SIG-M5 treated with dmso at 0.1 percent for 504 hours (cell line): ENCODE measurements at regions not wholly inside any gene's neighbourhood (a gene's known extent, or its start where the extent isn't known, plus 50 kb on each side); places are given as distances from the start of the nearest gene placed in this dataset.

Experiments used
- DNase-seq: peaks from one replicate; lab custom pipeline; 2025; ENCODE audit not compliant: unreplicated experiment; lab: John Stamatoyannopoulos, UW

DNA sequence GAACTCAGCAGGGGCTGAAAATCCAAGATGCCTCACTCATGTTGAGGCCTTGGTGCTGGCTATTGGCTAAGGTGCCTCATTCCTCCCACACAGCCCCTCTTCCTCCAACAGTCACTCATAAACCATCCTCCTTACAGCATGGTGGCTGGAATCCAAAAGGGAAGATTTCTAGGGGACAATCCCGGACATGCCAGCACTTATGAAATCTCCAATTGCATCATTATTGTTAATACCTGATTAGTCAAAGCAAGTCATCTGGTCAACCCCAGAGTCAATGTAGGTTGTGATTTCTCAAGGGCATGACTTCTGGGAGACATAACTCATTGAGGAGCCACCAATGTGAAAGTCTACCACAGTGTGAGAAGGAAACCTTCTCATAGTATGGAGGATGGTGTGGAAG is 506.6 kb upstream of the NOX3 start:
- DNase-seq, result no peak

DNA sequence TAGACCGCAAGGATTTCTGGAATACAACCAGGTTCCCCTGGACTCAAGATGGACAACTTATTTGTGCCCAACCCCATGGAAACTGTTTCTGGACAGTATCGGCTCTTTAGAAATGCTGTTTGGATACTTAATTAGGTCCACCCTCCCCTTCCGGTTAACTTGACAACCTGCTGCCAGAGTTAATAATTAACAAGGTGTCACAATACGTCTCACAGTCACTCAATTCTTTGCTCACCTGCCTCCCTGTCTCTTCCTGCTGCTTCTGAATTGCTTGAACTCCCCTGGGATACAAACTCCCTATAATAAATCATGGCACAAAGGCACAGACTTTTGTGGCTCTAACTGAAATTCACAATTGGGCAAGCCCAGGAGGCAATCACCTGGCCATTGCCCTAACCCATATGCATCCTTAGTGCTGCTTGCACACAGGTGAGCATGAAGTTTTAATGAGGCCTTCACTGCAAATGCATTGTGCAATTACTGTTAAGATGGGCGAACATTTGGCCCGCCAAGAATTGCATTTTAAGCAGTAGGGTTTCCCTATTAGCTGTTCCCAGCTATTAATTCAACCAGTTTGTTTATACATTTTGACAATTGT is 504.4 kb upstream of the NOX3 start:
- DNase-seq, result no peak

DNA sequence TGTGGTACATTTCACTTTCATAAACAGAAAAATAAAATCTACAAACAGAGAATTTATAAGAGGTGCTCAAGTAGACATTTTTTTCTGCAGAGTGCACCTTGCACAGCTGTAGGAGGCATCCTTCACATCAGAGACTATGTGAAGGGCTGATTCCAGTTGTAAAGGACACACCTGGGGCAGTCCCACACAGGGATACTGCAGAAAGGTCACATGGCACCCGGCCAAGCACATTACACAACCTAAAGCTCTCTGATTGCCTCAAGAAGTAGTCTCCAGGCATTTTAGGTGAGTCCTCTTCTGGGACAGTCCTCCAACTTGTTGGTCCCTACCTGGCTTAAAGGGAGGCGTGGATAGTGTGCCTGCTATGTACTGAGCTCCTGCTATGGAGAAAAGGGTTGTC is 502.9 kb upstream of the NOX3 start:
- DNase-seq, result no peak

DNA sequence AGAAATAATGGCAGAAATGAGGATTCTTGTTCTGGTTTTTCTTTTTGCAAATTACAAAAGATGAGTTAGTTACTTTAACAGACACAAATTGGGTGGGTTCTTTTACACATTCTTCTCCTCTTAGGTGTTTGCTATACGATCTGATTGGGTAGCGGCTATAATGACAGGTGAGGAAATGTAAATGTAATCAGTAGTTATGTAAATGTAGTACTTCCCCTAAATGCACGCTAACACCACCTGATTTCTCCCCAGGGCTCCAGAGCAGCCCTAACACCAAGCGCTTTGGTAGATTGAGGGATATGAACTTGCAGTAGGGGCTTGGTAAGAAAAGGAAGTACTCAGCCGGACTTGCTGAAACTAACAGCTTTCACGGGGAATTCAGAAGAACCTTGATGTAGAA is 499.4 kb upstream of the NOX3 start:
- DNase-seq, result no peak

DNA sequence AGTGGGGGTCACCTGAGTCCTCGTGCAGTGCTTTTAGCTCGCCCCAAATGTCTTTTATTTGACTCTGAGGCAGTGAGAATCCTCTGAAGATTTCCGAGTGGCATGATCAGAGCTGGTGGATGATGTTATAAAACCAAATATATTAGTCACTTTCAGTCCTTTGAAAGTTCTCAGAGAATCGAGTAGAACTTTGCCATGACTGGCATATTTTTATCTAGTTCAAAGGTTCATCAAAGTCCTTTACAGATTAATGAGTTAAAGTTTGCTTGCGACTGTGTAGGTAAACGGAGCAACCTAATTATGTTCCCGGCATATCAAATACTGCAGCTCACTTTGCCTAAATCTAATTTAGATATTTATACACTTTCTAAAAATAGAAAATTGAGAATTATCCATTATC is 498.5 kb upstream of the NOX3 start:
- no peak for DNase-seq

DNA sequence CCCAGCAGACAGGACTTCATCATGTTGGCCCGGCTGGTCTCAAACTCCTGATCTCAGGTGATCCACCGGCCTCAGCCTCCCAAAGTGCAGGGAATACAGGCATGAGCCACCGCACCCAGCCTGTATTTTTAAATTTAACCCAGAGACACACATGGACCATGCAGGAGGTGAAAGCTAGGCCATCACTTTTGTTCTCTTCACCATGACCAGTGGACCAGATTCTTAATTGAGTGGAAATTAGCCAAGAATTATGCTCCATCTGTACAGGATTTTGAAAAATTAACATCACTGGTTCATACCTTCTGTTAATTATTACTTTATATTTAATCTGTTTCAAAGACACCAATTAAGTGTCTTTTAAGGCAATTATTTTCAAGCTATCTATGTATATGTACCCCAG is 493.6 kb upstream of the NOX3 start:
- no peak for DNase-seq

DNA sequence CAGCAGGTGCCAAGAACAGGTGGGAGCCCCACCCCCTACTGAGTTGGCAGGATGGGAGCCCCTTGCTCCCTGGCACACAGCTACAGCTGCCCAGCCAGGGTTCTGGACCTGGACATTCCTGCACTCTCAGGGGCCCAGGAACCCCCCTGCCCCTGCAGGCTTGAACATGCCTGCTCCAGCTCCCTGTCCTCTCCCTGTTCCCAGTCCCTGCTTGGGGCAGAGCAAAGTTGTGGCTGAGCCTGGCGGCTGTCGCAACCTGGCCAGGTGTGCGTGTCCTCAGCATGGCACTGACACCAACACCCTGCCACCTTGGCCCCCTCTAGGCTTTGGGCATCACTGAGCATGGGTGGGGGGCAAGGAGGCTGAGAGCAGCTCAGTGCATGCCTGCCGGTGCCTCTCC is 491.2 kb upstream of the NOX3 start:
- no peak for DNase-seq

DNA sequence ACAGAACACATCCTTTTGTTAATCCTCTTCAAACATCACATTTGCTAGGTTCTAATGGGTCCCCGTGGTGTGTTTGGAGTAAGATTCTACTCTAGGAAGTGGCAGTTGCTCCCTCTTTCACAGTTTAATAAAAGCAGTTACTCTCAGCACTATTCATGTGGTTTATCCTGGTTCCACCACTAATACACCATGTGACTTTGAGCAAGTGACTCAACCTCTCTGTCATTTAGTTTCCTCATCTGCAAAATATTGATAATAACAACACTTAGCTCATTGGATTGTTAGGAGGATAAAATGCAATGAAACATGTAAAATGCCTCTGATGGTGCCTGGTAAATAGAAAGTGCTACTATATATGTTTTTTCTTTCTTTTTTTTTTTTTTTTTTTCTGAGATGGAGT is 488.0 kb upstream of the NOX3 start:
- DNase-seq, result no peak

DNA sequence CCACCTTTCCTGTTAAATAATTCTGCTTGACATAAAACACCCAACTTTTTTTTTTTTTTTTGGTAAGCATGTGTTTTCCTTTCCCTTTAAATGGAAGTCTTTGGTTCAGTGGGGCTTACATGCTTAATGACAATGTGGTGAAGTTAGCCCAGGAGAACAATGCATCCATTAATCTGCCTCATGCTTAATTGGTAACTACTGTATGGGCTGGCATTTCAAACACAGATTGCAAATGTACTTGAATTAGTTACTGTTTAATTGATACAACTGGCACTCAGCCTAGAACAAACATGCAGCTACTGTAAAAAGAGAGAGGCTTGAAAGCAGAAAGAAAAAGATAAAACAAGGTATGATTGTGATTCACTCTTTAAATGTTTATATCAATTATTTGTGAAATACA is 483.6 kb upstream of the NOX3 start:
- no peak for DNase-seq

DNA sequence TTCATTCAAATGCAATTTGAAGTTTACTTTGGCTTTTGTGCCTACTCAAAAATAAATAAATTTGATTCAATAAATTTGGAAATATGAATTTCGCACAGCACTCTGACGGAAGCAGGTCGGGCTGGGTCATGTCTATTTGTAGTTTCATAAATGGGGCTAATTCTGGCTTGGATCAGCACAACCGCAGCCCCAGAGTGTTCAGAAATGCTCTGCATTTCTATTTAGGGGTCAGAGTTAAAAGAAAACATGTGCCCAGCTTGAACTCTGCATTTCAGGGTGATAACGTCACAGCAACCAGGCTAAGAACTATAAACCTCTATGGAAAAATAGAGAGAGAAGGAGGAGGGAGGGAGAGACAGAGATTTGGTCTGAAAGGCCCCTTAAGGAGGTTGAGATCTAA is 480.9 kb upstream of the NOX3 start:
- no peak for DNase-seq

DNA sequence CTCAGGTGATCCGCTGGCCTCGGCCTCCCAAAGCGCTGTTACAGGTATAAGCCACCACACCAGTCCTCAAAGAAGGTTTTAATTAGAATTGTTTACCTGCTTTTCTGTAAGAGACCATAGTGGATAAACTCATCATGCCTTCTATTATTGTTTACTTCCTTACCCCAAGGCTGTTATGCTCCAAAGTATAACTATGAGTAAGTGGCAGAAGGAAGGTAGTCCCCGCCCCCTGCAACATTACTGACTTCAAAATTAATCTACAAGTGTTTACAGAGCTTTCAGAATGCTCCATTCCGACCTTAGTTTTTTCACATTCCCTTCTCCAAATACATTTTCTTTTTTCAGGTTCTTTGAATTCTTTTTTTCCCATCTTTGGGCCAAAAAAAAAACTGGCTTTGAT is 480.5 kb upstream of the NOX3 start:
- no peak for DNase-seq

DNA sequence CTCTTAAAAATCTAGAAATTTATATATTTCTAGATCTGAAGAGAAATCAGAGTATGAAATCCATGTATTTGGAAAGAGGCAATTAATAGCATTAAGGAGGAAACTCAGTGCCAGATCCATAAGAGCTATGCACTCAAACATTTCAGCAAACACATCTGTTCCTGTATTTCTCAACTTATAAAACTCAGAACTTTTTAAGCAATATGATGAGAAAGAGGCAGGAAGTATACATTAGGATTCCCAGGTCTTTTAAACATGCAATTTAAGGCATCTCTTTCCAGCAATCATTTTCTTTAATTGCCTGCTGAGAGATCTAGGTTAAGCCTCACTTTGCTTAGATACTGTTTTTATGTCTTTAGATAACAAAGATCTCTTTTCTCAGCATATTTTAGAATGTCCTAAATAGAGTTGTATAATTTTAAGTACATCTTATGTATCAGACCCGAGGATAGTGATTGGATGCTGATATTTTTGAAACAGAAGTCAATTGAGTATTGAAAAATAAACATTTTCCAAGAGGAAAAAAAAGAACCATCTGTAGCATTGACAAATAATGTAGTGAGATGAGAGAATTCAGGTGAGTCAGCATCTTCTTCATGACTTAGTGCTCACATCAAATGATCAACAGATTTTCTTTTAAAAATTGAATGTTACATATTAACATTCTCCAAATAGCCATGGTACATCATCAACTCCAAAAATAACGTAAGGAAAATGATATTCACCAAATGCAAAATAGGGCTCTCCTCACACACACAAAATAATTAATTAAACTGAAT is 461.4 kb upstream of the NOX3 start:
- no peak for DNase-seq

DNA sequence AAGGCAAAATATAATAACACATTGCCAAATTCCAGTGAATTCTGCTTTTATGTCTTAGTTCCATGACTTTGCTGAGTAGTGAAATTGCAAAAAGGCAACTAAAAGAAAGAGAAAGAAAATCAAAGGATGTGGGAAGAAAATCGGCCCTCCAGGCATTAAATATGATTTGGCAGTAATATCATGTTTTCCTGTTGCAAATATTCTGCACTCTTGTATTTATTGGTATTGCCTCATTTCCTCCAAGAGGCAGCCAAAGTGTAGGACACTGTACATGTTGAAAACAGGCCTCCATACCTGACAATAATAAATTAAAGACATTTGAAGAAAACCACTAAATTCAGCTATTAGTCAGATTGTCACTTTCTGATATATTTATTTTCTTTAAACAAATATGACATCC is 460.0 kb upstream of the NOX3 start:
- DNase-seq, result no peak

DNA sequence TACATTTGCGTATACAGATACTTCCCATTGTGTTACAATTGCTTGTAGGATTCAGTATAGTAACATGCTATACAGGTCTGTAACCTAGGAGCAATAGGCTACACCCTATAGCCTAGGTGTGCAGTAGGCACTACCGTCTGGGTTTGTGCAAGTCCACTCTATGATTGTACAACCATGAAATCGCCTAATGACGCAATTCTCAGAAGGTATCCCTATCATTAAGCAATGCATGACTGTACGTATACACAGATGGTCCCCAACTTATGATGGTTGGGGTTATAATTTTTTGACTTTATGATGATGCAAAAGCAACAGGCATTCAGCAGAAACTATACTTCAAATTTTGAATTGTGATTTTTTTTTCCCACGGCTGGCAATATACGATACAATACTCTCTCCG is 458.2 kb upstream of the NOX3 start:
- DNase-seq, result no peak

DNA sequence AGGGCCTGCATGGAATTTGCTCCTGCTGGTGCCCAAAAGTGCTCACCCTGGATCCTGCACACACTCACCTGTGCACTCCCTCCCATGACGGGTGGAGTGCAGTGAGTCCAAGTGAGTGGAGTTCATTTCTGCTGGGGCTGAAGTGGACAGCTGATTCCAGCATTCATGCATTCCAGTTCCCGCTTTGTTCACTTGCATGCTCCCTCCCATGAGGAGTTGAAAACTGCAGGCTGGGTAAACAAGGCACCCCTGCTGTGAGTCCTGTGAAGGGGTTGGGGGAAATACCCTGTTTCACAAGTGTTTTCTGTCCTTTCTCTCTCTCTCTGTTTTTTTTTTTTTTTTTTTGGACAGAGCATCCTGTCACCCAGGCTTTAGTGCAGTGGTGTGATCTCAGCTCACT is 454.1 kb upstream of the NOX3 start:
- no peak for DNase-seq

DNA sequence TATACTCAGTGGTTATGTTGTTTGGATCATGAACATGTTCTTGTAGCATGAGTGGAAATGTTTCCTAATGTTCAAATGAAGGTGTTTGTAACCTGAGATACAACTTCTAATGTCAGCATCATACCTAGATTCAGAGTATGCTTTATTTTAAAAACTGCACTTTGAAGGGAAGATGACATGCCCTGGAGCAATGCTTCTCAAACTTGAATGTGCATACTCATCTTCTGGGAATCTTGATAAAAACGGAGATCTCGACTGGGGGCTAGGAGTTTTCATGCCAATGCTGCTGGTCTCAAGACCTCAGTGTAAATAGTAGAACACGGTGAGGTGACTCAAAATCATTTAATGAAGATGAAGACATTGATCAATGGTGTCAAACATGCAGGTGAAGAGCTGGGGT is 440.0 kb upstream of the NOX3 start:
- no peak for DNase-seq

DNA sequence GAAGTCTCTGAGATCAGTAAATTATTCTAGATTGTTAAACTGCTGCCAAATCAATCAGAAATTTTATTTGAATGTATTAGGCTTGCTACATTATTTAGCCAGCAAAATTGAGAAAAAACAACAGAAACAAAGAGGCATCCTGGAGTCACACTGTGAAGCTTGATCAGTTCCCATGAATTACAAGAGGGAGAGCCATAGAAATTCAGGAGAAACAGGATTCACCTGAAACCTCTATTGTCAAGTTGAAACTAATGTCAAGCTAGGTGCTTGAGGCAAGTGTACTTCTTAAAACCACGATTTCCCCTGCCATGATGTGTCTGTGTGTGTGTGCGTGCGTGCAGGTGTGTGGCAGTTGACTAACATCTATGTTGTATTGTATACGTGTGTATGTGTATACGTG is 439.1 kb upstream of the NOX3 start:
- DNase-seq, result no peak

DNA sequence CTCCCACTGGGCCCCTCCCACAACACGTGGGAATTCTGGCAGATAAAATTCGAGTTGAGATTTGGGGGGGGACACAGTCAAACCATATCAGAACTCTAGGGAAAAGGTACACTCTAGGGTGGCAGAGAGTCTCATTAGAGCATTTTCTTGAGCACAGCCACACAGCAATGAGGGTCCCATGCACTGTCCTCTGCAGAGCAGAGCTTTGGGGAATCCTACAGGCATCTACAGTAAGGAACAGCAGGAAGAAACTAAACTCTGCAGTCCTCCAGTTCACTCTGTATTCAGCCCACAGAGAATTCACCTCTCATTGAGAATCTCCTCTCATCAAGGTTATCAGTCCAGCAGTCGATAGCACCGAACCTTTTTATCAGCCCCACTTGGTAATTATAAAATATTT is 438.6 kb upstream of the NOX3 start:
- no peak for DNase-seq

DNA sequence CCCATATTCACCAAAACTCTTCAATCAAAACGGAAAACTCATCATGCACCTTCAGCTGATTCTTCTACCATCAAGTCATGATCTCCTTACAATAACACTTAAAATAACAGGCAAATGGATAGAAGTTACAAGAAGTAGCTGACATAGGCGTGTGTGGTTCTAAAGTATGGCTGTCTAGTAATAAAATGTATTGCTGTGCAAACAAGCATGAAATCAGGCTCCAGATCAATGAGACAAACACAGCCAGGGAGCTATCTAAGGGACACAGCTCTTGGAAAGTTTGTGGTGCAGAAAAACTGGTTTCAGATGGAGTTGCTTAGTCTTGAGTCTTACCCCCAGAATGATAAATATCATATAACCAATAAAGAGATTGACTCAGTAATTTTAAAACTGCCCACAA is 434.8 kb upstream of the NOX3 start:
- no peak for DNase-seq

DNA sequence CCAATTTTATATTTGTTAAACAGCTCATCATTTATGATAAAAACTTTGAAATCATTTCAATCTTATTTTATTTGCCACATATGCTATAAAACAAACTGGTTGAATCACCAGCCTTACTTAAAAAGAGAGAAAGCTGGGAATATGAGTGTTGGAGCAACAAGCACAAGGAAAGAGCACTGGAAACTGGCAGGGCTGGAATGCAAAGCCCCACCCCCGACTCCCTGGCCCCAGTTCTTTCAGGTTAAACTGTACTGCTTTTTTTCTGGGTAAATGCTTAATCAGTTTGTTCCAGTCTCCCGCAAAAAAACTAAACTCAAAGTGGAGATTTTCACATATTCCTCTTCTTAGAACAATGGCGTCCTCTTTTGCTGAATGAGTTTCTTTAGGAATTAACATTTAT is 433.8 kb upstream of the NOX3 start:
- DNase-seq, result no peak

DNA sequence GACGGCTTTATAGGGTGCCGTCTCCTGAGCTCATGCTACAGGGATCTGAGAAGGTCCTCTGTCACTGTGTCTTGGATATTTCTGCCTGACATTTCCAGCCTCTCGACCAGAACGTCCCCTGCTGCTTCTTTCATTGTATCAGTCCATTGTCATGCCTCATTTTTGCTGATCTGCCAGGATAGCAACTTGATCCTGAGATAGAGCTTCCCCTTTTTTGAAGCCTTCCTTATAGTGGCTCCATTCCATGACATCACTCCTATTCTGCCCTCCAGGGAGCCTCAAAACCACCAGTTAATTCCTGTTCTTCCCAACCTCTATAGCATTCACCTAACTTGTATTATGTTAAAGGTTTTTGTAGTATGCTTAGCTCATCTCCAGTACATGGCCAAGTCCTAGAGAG is 431.8 kb upstream of the NOX3 start:
- no peak for DNase-seq

DNA sequence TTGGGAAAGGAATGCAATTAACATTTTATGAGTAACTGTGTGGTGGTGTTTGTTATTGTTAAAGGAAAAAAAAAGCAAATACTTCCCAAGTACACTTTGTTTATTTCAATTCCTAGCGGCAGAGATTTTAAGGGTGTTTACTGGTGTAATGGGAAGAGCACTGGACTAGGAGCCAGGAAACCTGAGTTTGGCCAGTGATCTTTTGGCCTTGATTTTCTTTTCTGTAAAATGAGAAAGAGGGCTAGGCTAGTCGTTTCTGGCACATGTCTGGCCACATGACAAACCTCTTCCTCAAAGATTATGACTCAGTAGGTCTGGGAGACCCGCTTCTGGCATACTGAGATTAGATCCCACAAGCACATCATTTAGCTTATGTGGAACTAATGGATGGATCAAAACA is 428.1 kb upstream of the NOX3 start:
- DNase-seq, result no peak

DNA sequence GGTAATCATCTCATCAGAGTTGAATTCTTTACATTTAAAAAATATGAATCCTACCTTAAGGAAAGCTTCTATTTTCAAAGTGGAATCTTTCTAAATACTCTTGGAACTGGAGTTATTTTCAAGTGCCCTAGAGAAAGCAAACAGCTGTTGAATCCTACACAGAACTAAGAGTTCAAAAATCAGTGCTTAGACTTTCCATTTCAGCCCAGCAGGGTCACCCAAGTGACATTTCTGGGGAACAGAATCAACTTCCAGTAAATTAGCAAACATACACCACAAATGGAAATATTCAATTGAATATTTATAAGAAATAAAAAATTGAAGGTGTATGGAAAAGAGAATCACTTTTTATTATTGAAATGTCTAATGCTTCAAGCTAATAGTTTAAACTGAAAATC is 427.7 kb upstream of the NOX3 start:
- no peak for DNase-seq
